HG03280 (cell line): ENCODE measurements at regions not wholly inside any gene's neighbourhood (a gene's known extent, or its start where the extent isn't known, plus 50 kb on each side); places are given as distances from the start of the nearest gene placed in this dataset.
"Not testable (repeated sequence)": the region's sequence is repeated elsewhere in the genome, so short reads cannot be mapped to it uniquely, and the experiment has no call there.

ENCODE experiments used
- ATAC-seq: cut with Tn5 transposase; IDR thresholded peaks from one replicate; pipeline ENCODE4 v1.9.1; 2021; ENCODE audit warnings: mild to moderate bottlenecking, moderate library complexity; ENCODE audit not compliant: unreplicated experiment

- not testable (repeated sequence) for ATAC-seq
Observed at GRCh38 chr3:187890405-187890752, 145.1 kb upstream of the BCL6 start.

- no peak for ATAC-seq
Observed at GRCh38 chr3:187896646-187897045, 151.4 kb upstream of the BCL6 start.

GRCh38 chr3:187899246-187899645, 154.0 kb upstream of the BCL6 start:
- ATAC-seq: no peak

GRCh38 chr3:187900993-187901755, 155.9 kb upstream of the BCL6 start:
- ATAC-seq: no peak

GRCh38 chr3:187902041-187902471, 156.8 kb upstream of the BCL6 start:
- ATAC-seq: no peak

- no peak for ATAC-seq
Observed at GRCh38 chr3:187902936-187903335, 157.7 kb upstream of the BCL6 start.

- ATAC-seq: no peak
Observed at GRCh38 chr3:187903697-187904096, 158.4 kb upstream of the BCL6 start.

- no peak for ATAC-seq
Observed at GRCh38 chr3:187906416-187906815, 161.1 kb upstream of the BCL6 start.

- no peak for ATAC-seq
Observed at GRCh38 chr3:187906920-187907319, 161.7 kb upstream of the BCL6 start.

GRCh38 chr3:187909866-187910265, 164.6 kb upstream of the BCL6 start:
- ATAC-seq: no peak

- ATAC-seq: no peak
Observed at GRCh38 chr3:187912007-187912406, 166.7 kb upstream of the BCL6 start.

- ATAC-seq: no peak
Observed at GRCh38 chr3:187913617-187914033, 168.4 kb upstream of the BCL6 start.

GRCh38 chr3:187914231-187914630, 169.0 kb upstream of the BCL6 start:
- no peak for ATAC-seq

- ATAC-seq: no peak
Observed at GRCh38 chr3:187916072-187916471, 170.8 kb upstream of the BCL6 start.

- ATAC-seq: no peak
Observed at GRCh38 chr3:187918081-187918644, 172.9 kb upstream of the BCL6 start.

GRCh38 chr3:187919048-187919447, 173.8 kb upstream of the BCL6 start:
- ATAC-seq: peak; percentile 81

GRCh38 chr3:187919544-187919943, 174.3 kb upstream of the BCL6 start:
- peak; percentile 29 for ATAC-seq

- no peak for ATAC-seq
Observed at GRCh38 chr3:187920030-187920429, 174.8 kb upstream of the BCL6 start.

GRCh38 chr3:187920913-187921312, 175.6 kb upstream of the BCL6 start:
- no peak for ATAC-seq

- no peak for ATAC-seq
Observed at GRCh38 chr3:187921391-187922074, 176.3 kb upstream of the BCL6 start.

GRCh38 chr3:187922704-187923416, 177.6 kb upstream of the BCL6 start:
- no peak for ATAC-seq
